Astrocyte (in vitro differentiated cells and primary cell): ENCODE measurements at regions not wholly inside any gene's neighbourhood (a gene's known extent, or its start where the extent isn't known, plus 50 kb on each side); places are given as distances from the start of the nearest gene placed in this dataset.

Experiments
- DNase-seq: peaks from one replicate; pipeline ENCODE4 v3.0.0-alpha.2; 2010; ENCODE audit warnings: low read depth
- FAIRE-seq: peaks from 2 replicates; lab custom pipeline; 2011; peaks lifted over from hg19 to GRCh38; lab: Jason Lieb, UNC
- H2AFZ ChIP-seq: 2 replicates; pipeline ENCODE4 v1.6.0; 2012; ENCODE audit warnings: low read depth, low read length, inconsistent platforms
- H3K27ac ChIP-seq: 2 replicates; pipeline ENCODE4 v1.5.1; 2011; ENCODE audit warnings: low read depth, low read length, inconsistent platforms
- H3K27me3 ChIP-seq: 2 replicates; pipeline ENCODE4 v1.6.0; 2011; ENCODE audit warnings: low read length, inconsistent platforms; ENCODE audit not compliant: insufficient read depth
- H3K36me3 ChIP-seq: 2 replicates; pipeline ENCODE4 v1.5.1; 2011; ENCODE audit warnings: low read length, inconsistent platforms; ENCODE audit not compliant: insufficient read depth
- H3K4me1 ChIP-seq: 2 replicates; pipeline ENCODE4 v1.5.1; 2011; ENCODE audit warnings: low read length, inconsistent platforms; ENCODE audit not compliant: insufficient read depth
- H3K4me2 ChIP-seq: 2 replicates; pipeline ENCODE4 v1.6.0; 2012; ENCODE audit warnings: low read length, inconsistent platforms
- H3K4me3 ChIP-seq: 2 replicates; pipeline ENCODE4 v1.5.1; 2011; ENCODE audit warnings: low read depth, mild to moderate bottlenecking, low read length, inconsistent platforms; ENCODE audit not compliant: insufficient read depth
- H3K79me2 ChIP-seq: 2 replicates; pipeline ENCODE4 v1.6.0; 2012; ENCODE audit warnings: mild to moderate bottlenecking, low read length, inconsistent platforms; ENCODE audit not compliant: insufficient read depth
- H3K9ac ChIP-seq: 2 replicates; pipeline ENCODE4 v1.6.0; 2012; ENCODE audit warnings: mild to moderate bottlenecking, low read length, inconsistent platforms
- H3K9me3 ChIP-seq: 2 replicates; pipeline ENCODE4 v1.5.1; 2012; ENCODE audit warnings: low read depth, mild to moderate bottlenecking, low read length, inconsistent platforms; ENCODE audit not compliant: insufficient read depth
- H4K20me1 ChIP-seq: 2 replicates; pipeline ENCODE4 v1.6.0; 2012; ENCODE audit warnings: low read length, inconsistent platforms; ENCODE audit not compliant: insufficient read depth
- H3K27ac Mint-ChIP-seq: one replicate; pipeline ENCODE4 v1.8.0; 2021; ENCODE audit warnings: mild to moderate bottlenecking, mixed read lengths; ENCODE audit not compliant: unreplicated experiment
- H3K27me3 Mint-ChIP-seq: one replicate; pipeline ENCODE4 v1.8.0; 2021; ENCODE audit warnings: low read depth, mixed read lengths; ENCODE audit not compliant: unreplicated experiment
- H3K36me3 Mint-ChIP-seq: one replicate; pipeline ENCODE4 v1.8.0; 2021; ENCODE audit warnings: low read depth, mixed read lengths; ENCODE audit not compliant: unreplicated experiment
- H3K4me1 Mint-ChIP-seq: one replicate; pipeline ENCODE4 v1.8.0; 2021; ENCODE audit warnings: low read depth, mixed read lengths; ENCODE audit not compliant: unreplicated experiment
- H3K4me3 Mint-ChIP-seq: one replicate; pipeline ENCODE4 v1.8.0; 2021; ENCODE audit warnings: mild to moderate bottlenecking, moderate library complexity, mixed read lengths; ENCODE audit not compliant: unreplicated experiment
- H3K9me3 Mint-ChIP-seq: one replicate; pipeline ENCODE4 v1.8.0; 2021; ENCODE audit warnings: mild to moderate bottlenecking, mixed read lengths; ENCODE audit not compliant: unreplicated experiment
- CTCF ChIP-seq: IDR thresholded peaks from 2 replicates; pipeline ENCODE4 v1.5.1; 2011; ENCODE audit warnings: low read depth, mild to moderate bottlenecking, inconsistent platforms, low read length, moderate library complexity; ENCODE audit not compliant: insufficient read depth
- EZH2 ChIP-seq: IDR thresholded peaks from 2 replicates; pipeline ENCODE4 v1.6.1; 2012; ENCODE audit warnings: mild to moderate bottlenecking, low read length, inconsistent platforms; ENCODE audit not compliant: insufficient read depth

GRCh38 chr10:128957221-128957620, 509.8 kb upstream of the MGMT start:
- no peak overlapping the region for H3K27ac Mint-ChIP-seq
- no peak overlapping the region for H3K9ac ChIP-seq
- no peak overlapping the region for H3K4me2 ChIP-seq
- H3K27me3 ChIP-seq: no peaks in the 10 kb centered on the region
- H3K79me2 ChIP-seq: no peaks in the 10 kb centered on the region
- H3K9me3 ChIP-seq: peaks cover 2% of the 10 kb centered on the region
- no peaks in the 10 kb centered on the region for H3K4me1 Mint-ChIP-seq
- H3K36me3 Mint-ChIP-seq: no peaks in the 10 kb centered on the region
- DNase-seq (no peak), FAIRE-seq (no peak)
- no peaks in the 10 kb centered on the region for H3K9me3 Mint-ChIP-seq
- H3K27me3 Mint-ChIP-seq: peaks cover 5% of the 10 kb centered on the region
- no peak overlapping the region for H3K4me3 ChIP-seq
- no peaks in the 10 kb centered on the region for H3K4me1 ChIP-seq
- no peaks in the 10 kb centered on the region for H4K20me1 ChIP-seq
- no peaks in the 10 kb centered on the region for H3K36me3 ChIP-seq
- H3K4me3 Mint-ChIP-seq: no peak overlapping the region
- TF ChIP-seq EZH2 (no peak), CTCF (no peak)
- H3K27ac ChIP-seq: no peak overlapping the region
- no peak overlapping the region for H2AFZ ChIP-seq

GRCh38 chr10:128958834-128959690, 508.0 kb upstream of the MGMT start:
- Histone ChIP-seq H2AFZ (no peak overlapping the region), H4K20me1 (no peaks in the 10 kb centered on the region), H3K27ac (no peak overlapping the region), H3K4me1 (no peaks in the 10 kb centered on the region), H3K9ac (no peak overlapping the region), H3K27me3 (no peaks in the 10 kb centered on the region), H3K36me3 (no peaks in the 10 kb centered on the region), H3K9me3 (peaks cover 2% of the 10 kb centered on the region), H3K4me2 (no peak overlapping the region), H3K4me3 (no peak overlapping the region), H3K79me2 (no peaks in the 10 kb centered on the region)
- Mint-ChIP-seq H3K36me3 (no peaks in the 10 kb centered on the region), H3K4me1 (no peaks in the 10 kb centered on the region), H3K4me3 (no peak overlapping the region), H3K9me3 (no peaks in the 10 kb centered on the region), H3K27ac (no peak overlapping the region), H3K27me3 (peaks cover 7% of the 10 kb centered on the region)
- FAIRE-seq: no peak
- no peak for DNase-seq
- TF ChIP-seq EZH2 (no peak), CTCF (no peak)

- FAIRE-seq (no peak), DNase-seq (no peak)
- no peak for TF ChIP-seq CTCF
- TF ChIP-seq EZH2: no peak
- Histone ChIP-seq H3K36me3 (no peaks in the 10 kb centered on the region), H3K9ac (no peak overlapping the region), H3K9me3 (peaks cover 2% of the 10 kb centered on the region), H3K27ac (no peak overlapping the region), H4K20me1 (no peaks in the 10 kb centered on the region), H3K4me3 (no peak overlapping the region), H3K79me2 (no peaks in the 10 kb centered on the region), H3K4me1 (no peaks in the 10 kb centered on the region), H3K4me2 (no peak overlapping the region), H2AFZ (no peak overlapping the region), H3K27me3 (no peaks in the 10 kb centered on the region)
- Mint-ChIP-seq H3K9me3 (peaks cover 3% of the 10 kb centered on the region), H3K36me3 (no peaks in the 10 kb centered on the region), H3K4me3 (no peak overlapping the region), H3K27ac (no peak overlapping the region), H3K4me1 (no peaks in the 10 kb centered on the region), H3K27me3 (peaks cover 7% of the 10 kb centered on the region)
These were observed 507.3 kb upstream of the MGMT start for GRCh38 chr10:128959746-128960145.
